ENCODE measurements at regions not wholly inside any gene's neighbourhood (a gene's known extent, or its start where the extent isn't known, plus 50 kb on each side); places are given as distances from the start of the nearest gene placed in this dataset.
"Not testable (repeated sequence)": the region's sequence is repeated elsewhere in the genome, so short reads cannot be mapped to it uniquely, and the experiment has no call there.

DNA sequence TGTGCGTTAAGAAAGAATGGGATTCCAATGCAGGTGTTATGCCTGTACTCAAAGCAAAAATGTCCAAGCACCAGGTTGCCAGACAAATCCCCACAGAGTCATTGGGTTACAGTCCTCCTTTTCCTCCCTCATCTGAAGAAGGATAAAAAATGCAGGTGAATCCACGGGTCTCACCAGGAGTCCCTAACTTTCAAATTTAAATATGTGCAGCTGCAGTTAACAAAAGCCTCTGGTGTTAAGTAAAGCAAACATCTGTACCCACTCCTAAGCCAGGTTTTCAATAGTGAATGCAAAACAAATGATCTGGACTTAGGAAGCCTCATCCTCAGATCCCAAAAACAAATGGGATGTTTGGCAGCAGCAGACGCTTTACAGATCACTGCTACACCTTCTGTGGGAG lies 70.4 kb upstream of the SETMAR start:
- FAIRE-seq: no peak
- TF ChIP-seq POLR2A (IDR thresholded peaks at IDR 0.05; ENCODE audit: low read depth, low read length) (no peak), TAF1 (IDR thresholded peaks at IDR 0.05; ENCODE audit: borderline replicate concordance, low read depth, low read length) (no peak), POLR2AphosphoS5 (IDR thresholded peaks at IDR 0.05; ENCODE audit: low read depth, low read length) (no peak)

GRCh38 chr3:4233488-4233887 lies 69.7 kb upstream of the SETMAR start:
- TF ChIP-seq POLR2AphosphoS5 (IDR thresholded peaks at IDR 0.05; ENCODE audit: low read depth, low read length) (no peak), TAF1 (IDR thresholded peaks at IDR 0.05; ENCODE audit: borderline replicate concordance, low read depth, low read length) (no peak), POLR2A (IDR thresholded peaks at IDR 0.05; ENCODE audit: low read depth, low read length) (no peak)
- FAIRE-seq (no peak), DNase-seq (ENCODE audit: insufficient read length) (no peak)

More for the DNA sequence above, 70.4 kb upstream of the SETMAR start:
- no peak for DNase-seq (ENCODE audit: insufficient read length)

GRCh38 chr3:4234889-4235288 lies 68.3 kb upstream of the SETMAR start:
- DNase-seq (ENCODE audit: insufficient read length): no peak
- FAIRE-seq: no peak
- TF ChIP-seq POLR2AphosphoS5 (IDR thresholded peaks at IDR 0.05; ENCODE audit: low read depth, low read length): no peak
- TF ChIP-seq TAF1 (IDR thresholded peaks at IDR 0.05; ENCODE audit: borderline replicate concordance, low read depth, low read length): no peak
- TF ChIP-seq POLR2A (IDR thresholded peaks at IDR 0.05; ENCODE audit: low read depth, low read length): no peak

GRCh38 chr3:4235690-4236089 lies 67.5 kb upstream of the SETMAR start:
- FAIRE-seq: no peak
- no peak for DNase-seq (ENCODE audit: insufficient read length)
- TF ChIP-seq POLR2A (IDR thresholded peaks at IDR 0.05; ENCODE audit: low read depth, low read length): no peak
- no peak for TF ChIP-seq POLR2AphosphoS5 (IDR thresholded peaks at IDR 0.05; ENCODE audit: low read depth, low read length)
- TF ChIP-seq TAF1 (IDR thresholded peaks at IDR 0.05; ENCODE audit: borderline replicate concordance, low read depth, low read length): no peak

GRCh38 chr3:4241595-4242170 lies 61.5 kb upstream of the SETMAR start:
- FAIRE-seq (peak; percentile 5), DNase-seq (ENCODE audit: insufficient read length) (no peak)
- no peak for TF ChIP-seq POLR2AphosphoS5 (IDR thresholded peaks at IDR 0.05; ENCODE audit: low read depth, low read length)
- no peak for TF ChIP-seq TAF1 (IDR thresholded peaks at IDR 0.05; ENCODE audit: borderline replicate concordance, low read depth, low read length)
- TF ChIP-seq POLR2A (IDR thresholded peaks at IDR 0.05; ENCODE audit: low read depth, low read length): no peak

- DNase-seq (ENCODE audit: insufficient read length) (no peak), FAIRE-seq (no peak)
- TF ChIP-seq TAF1 (IDR thresholded peaks at IDR 0.05; ENCODE audit: borderline replicate concordance, low read depth, low read length) (no peak), POLR2AphosphoS5 (IDR thresholded peaks at IDR 0.05; ENCODE audit: low read depth, low read length) (no peak), POLR2A (IDR thresholded peaks at IDR 0.05; ENCODE audit: low read depth, low read length) (no peak)
Measured at GRCh38 chr3:4245671-4246070, 57.5 kb upstream of the SETMAR start.

GRCh38 chr3:4247391-4247790 lies 55.8 kb upstream of the SETMAR start:
- TF ChIP-seq POLR2AphosphoS5 (IDR thresholded peaks at IDR 0.05; ENCODE audit: low read depth, low read length) (no peak), TAF1 (IDR thresholded peaks at IDR 0.05; ENCODE audit: borderline replicate concordance, low read depth, low read length) (no peak), POLR2A (IDR thresholded peaks at IDR 0.05; ENCODE audit: low read depth, low read length) (no peak)
- FAIRE-seq (no peak), DNase-seq (ENCODE audit: insufficient read length) (no peak)

GRCh38 chr3:4250064-4250463 lies 53.1 kb upstream of the SETMAR start:
- FAIRE-seq (no peak), DNase-seq (ENCODE audit: insufficient read length) (no peak)
- TF ChIP-seq TAF1 (IDR thresholded peaks at IDR 0.05; ENCODE audit: borderline replicate concordance, low read depth, low read length): no peak
- no peak for TF ChIP-seq POLR2A (IDR thresholded peaks at IDR 0.05; ENCODE audit: low read depth, low read length)
- no peak for TF ChIP-seq POLR2AphosphoS5 (IDR thresholded peaks at IDR 0.05; ENCODE audit: low read depth, low read length)

- no peak for FAIRE-seq
- DNase-seq (ENCODE audit: insufficient read length): no peak
- TF ChIP-seq TAF1 (IDR thresholded peaks at IDR 0.05; ENCODE audit: borderline replicate concordance, low read depth, low read length): no peak
- TF ChIP-seq POLR2AphosphoS5 (IDR thresholded peaks at IDR 0.05; ENCODE audit: low read depth, low read length): no peak
- no peak for TF ChIP-seq POLR2A (IDR thresholded peaks at IDR 0.05; ENCODE audit: low read depth, low read length)
Measured at GRCh38 chr3:4251412-4251811, 51.8 kb upstream of the SETMAR start.

GRCh38 chr3:4253072-4253832 lies 49.9 kb upstream of the SETMAR start:
- FAIRE-seq: not testable (repeated sequence)

More at GRCh38 chr3:4253072-4253832, 49.9 kb upstream of the SETMAR start:
- DNase-seq (ENCODE audit: insufficient read length): not testable (repeated sequence)

All from GM12892 (cell line).